H1 (cell line): ENCODE measurements at regions not wholly inside any gene's neighbourhood (a gene's known extent, or its start where the extent isn't known, plus 50 kb on each side); places are given as distances from the start of the nearest gene placed in this dataset.

ENCODE experiments used
- CBX8 ChIP-seq: fragments of 300-800, 300-1000 bp; sonication (generic); IDR thresholded peaks from 2 replicates; pipeline ENCODE4 v1.7.1; 2016; ENCODE audit warnings: low read depth, low read length, borderline replicate concordance
- KDM1A ChIP-seq: fragments of 200-600, 300-600 bp; sonication (generic); IDR thresholded peaks from 2 replicates; pipeline ENCODE4 v1.7.1; 2016; ENCODE audit warnings: mild to moderate bottlenecking, low read length, borderline replicate concordance
- NANOG ChIP-seq: IDR thresholded peaks from 2 replicates; pipeline ENCODE4 v1.6.1; 2011; ENCODE audit warnings: low read length, low read depth, mild to moderate bottlenecking, inconsistent platforms; ENCODE audit not compliant: insufficient read depth, poor library complexity, severe bottlenecking
- POLR2AphosphoS5 ChIP-seq: IDR thresholded peaks from 2 replicates; pipeline ENCODE4 v1.6.1; 2011; ENCODE audit warnings: low read depth, low read length
- SUZ12 ChIP-seq: fragments of 200-600 bp; sonication (generic); IDR thresholded peaks from 2 replicates; pipeline ENCODE4 v1.6.1; 2012; ENCODE audit warnings: mild to moderate bottlenecking, inconsistent platforms, low read length, moderate library complexity, mixed read lengths
- TCF12 ChIP-seq: IDR thresholded peaks from 2 replicates; pipeline ENCODE4 v1.6.1; 2011; ENCODE audit warnings: low read depth, mild to moderate bottlenecking, low read length

- TF ChIP-seq POLR2AphosphoS5 (no peak), KDM1A (no peak), CBX8 (no peak), NANOG (no peak), SUZ12 (no peak), TCF12 (no peak)
- TF ChIP-seq, all 59 proteins: peak for 0
Measured at GRCh38 chr2:43101751-43102150, 124.7 kb downstream of the ZFP36L2 start (continued).
